WTC11 (cell line): ENCODE measurements at regions not wholly inside any gene's neighbourhood (a gene's known extent, or its start where the extent isn't known, plus 50 kb on each side); places are given as distances from the start of the nearest gene placed in this dataset.

Experiments used
- ATAC-seq: fragments of 200-7000 bp; cut with Tn5 transposase; 2 replicates; pipeline ENCODE4 v1.10.0; 2021; ENCODE audit warnings: mild to moderate bottlenecking, moderate library complexity
- CTCF ChIA-PET: fragments of 300-600 bp; sonication (Branson Sonifier 250); formaldehyde crosslinking; loops from one replicate; lab custom pipeline; 2021; ENCODE audit warnings: antibody characterized with exemption; lab: Charles Lee
- POLR2A ChIA-PET: fragments of 350-600 bp; sonication (Branson Sonifier 250); formaldehyde crosslinking; loops from one replicate; lab custom pipeline; 2021; ENCODE audit warnings: antibody characterized with exemption; lab: Charles Lee
- DNase-seq: peaks from one replicate; pipeline ENCODE4 v3.0.0; 2021; ENCODE audit warnings: low spot score
- H3K27ac Mint-ChIP-seq: 2 replicates; pipeline ENCODE4 v1.8.0; 2021; ENCODE audit warnings: mixed read lengths
- H3K27me3 Mint-ChIP-seq: 2 replicates; pipeline ENCODE4 v1.8.0; 2021; ENCODE audit warnings: low read depth, mild to moderate bottlenecking, moderate library complexity, mixed read lengths
- H3K36me3 Mint-ChIP-seq: 2 replicates; pipeline ENCODE4 v1.8.0; 2021; ENCODE audit warnings: mixed read lengths
- H3K4me1 Mint-ChIP-seq: 2 replicates; pipeline ENCODE4 v1.8.0; 2022; ENCODE audit warnings: mixed read lengths
- H3K4me3 Mint-ChIP-seq: 2 replicates; pipeline ENCODE4 v1.8.0; 2021; ENCODE audit warnings: mild to moderate bottlenecking, moderate library complexity, mixed read lengths
- H3K9me3 Mint-ChIP-seq: 2 replicates; pipeline ENCODE4 v1.8.0; 2021; ENCODE audit warnings: mixed read lengths
- AFF4 ChIP-seq: sonication (generic); formaldehyde crosslinking; IDR thresholded peaks from 2 replicates; pipeline ENCODE4 v1.8.1; 2023; ENCODE audit warnings: mild to moderate bottlenecking, missing genetic modification reagents, borderline replicate concordance
- AR ChIP-seq: fragments of 250-450 bp; sonication (Bioruptor Pico); IDR thresholded peaks from 2 replicates; pipeline ENCODE4 v1.9.0; 2021; ENCODE audit warnings: mild to moderate bottlenecking
- ATF1 ChIP-seq: sonication (generic); formaldehyde crosslinking; IDR thresholded peaks from 2 replicates; pipeline ENCODE4 v1.8.1; 2023; ENCODE audit warnings: mild to moderate bottlenecking, moderate library complexity, missing genetic modification reagents
- ATF2 ChIP-seq: sonication (generic); formaldehyde crosslinking; IDR thresholded peaks from 2 replicates; pipeline ENCODE4 v1.8.1; 2022; ENCODE audit warnings: low read depth, missing genetic modification reagents, borderline replicate concordance
- CBFB ChIP-seq: sonication (generic); formaldehyde crosslinking; IDR thresholded peaks from 2 replicates; pipeline ENCODE4 v1.8.1; 2022; ENCODE audit warnings: mild to moderate bottlenecking, low read depth, missing genetic modification reagents
- GRHL2 ChIP-seq: fragments of 250-450 bp; sonication (Bioruptor Pico); IDR thresholded peaks from 2 replicates; pipeline ENCODE4 v1.8.0; 2022; ENCODE audit warnings: mild to moderate bottlenecking, moderate library complexity; ENCODE audit not compliant: insufficient replicate concordance, severe bottlenecking
- HMGXB4 ChIP-seq: sonication (generic); formaldehyde crosslinking; IDR thresholded peaks from 2 replicates; pipeline ENCODE4 v1.8.1; 2023; ENCODE audit warnings: mild to moderate bottlenecking, moderate library complexity, missing genetic modification reagents
- PRRX2 ChIP-seq: fragments of 250-450 bp; sonication (Bioruptor Pico); IDR thresholded peaks from 2 replicates; pipeline ENCODE4 v1.8.0; 2021; ENCODE audit warnings: mild to moderate bottlenecking
- TP53 ChIP-seq: sonication (generic); formaldehyde crosslinking; IDR thresholded peaks from 2 replicates; pipeline ENCODE4 v1.8.1; 2023; ENCODE audit warnings: mild to moderate bottlenecking, missing genetic modification reagents
- ZNF138 ChIP-seq: sonication (generic); formaldehyde crosslinking; conservative IDR thresholded peaks from 2 replicates; pipeline ENCODE4 v1.8.1; 2022; ENCODE audit warnings: mild to moderate bottlenecking, moderate library complexity, missing genetic modification reagents
- ZNF317 ChIP-seq: sonication (generic); formaldehyde crosslinking; IDR thresholded peaks from 2 replicates; pipeline ENCODE4 v1.8.1; 2023; ENCODE audit warnings: low read depth, mild to moderate bottlenecking, moderate library complexity, missing genetic modification reagents, borderline replicate concordance
- ZNF416 ChIP-seq: fragments of 250-450 bp; sonication (Bioruptor Pico); IDR thresholded peaks from 2 replicates; pipeline ENCODE4 v1.9.0; 2021; ENCODE audit warnings: mild to moderate bottlenecking, inconsistent platforms
- ZNF425 ChIP-seq: fragments of 250-450 bp; sonication (Bioruptor Pico); conservative IDR thresholded peaks from 2 replicates; pipeline ENCODE4 v1.9.0; 2021; ENCODE audit warnings: mild to moderate bottlenecking

- POLR2A ChIA-PET, result no interaction called here
- Mint-ChIP-seq H3K27ac (no peak overlapping the region), H3K27me3 (peaks cover 6% of the 10 kb centered on the region), H3K9me3 (peaks cover 63% of the 10 kb centered on the region), H3K36me3 (peaks cover 34% of the 10 kb centered on the region), H3K4me3 (no peak overlapping the region), H3K4me1 (no peaks in the 10 kb centered on the region)
- ATAC-seq, result no peak
- TF ChIP-seq HMGXB4 (CRISPR knock-in tag) (no peak), ZNF138 (no peak), ZNF416 (no peak), PRRX2 (no peak)
- DNase-seq, result no peak
- CTCF ChIA-PET, result no interaction called here
Measured at GRCh38 chr1:221503268-221503667, 238.6 kb downstream of the DUSP10 start.

GRCh38 chr1:221509575-221510355 is 232.1 kb downstream of the DUSP10 start:
- CTCF ChIA-PET, result interaction anchor here (0.9 to 2.2 kb wide), 3 partner anchors 32 to 246 kb away, joined by 3 to 5 read pairs (median 3); no protein-coding TSS in a partner anchor
- Mint-ChIP-seq H3K27ac (no peak overlapping the region), H3K27me3 (peaks cover 13% of the 10 kb centered on the region), H3K9me3 (peaks cover 30% of the 10 kb centered on the region), H3K4me1 (peaks cover 18% of the 10 kb centered on the region), H3K36me3 (peaks cover 21% of the 10 kb centered on the region), H3K4me3 (no peak overlapping the region)
- no peak for ATAC-seq
- DNase-seq, result no peak
- POLR2A ChIA-PET, result no interaction called here
- TF ChIP-seq GRHL2 (CRISPR knock-in tag) (no peak), AFF4 (CRISPR knock-in tag) (no peak), CBFB (CRISPR knock-in tag) (no peak), TP53 (CRISPR knock-in tag) (no peak), ATF1 (CRISPR knock-in tag) (no peak), ZNF317 (CRISPR knock-in tag) (no peak), AR (no peak)

GRCh38 chr1:221510793-221511503 is 230.9 kb downstream of the DUSP10 start:
- Mint-ChIP-seq H3K4me1 (peaks cover 18% of the 10 kb centered on the region), H3K36me3 (peaks cover 10% of the 10 kb centered on the region), H3K9me3 (peaks cover 18% of the 10 kb centered on the region), H3K4me3 (no peak overlapping the region), H3K27ac (peak overlapping the region; percentile 17; the same call in 1 of the 2 replicates), H3K27me3 (peaks cover 13% of the 10 kb centered on the region)
- no peak for DNase-seq
- ChIA-PET POLR2A (no interaction called here), CTCF (interaction anchor here (2.2 kb wide), 1 partner anchor 33 kb away, joined by 5 read pairs; no protein-coding TSS in a partner anchor)
- no peak for ATAC-seq
- no peak for TF ChIP-seq ZNF425
- no peak for TF ChIP-seq AR
- TF ChIP-seq ATF2 (CRISPR knock-in tag), result no peak
